Spleen (tissue), 7 donors: ENCODE measurements at regions not wholly inside any gene's neighbourhood (a gene's known extent, or its start where the extent isn't known, plus 50 kb on each side); places are given as distances from the start of the nearest gene placed in this dataset.

Experiments
- POLR2A ChIP-seq, 3 donors: fragments of 450-650 bp; IDR thresholded peaks; one replicate each; pipeline ENCODE4 v1.5.1; 2017; ENCODE audit warnings: antibody characterized with exemption in 3 of 3, mild to moderate bottlenecking in 1 of 3
- TF ChIP-seq, protein P1 (sequence below), 11 experiments: fragments of 200-600 bp in 7 of 11; fragments of 450-650 bp in 4 of 11; sonication (generic) in 4 of 11; IDR thresholded peaks in 8 of 11; conservative IDR thresholded peaks in 3 of 11; 1 replicate in 7 of 11; 2 replicates in 4 of 11; pipeline versions ENCODE4 v1.4.0 to v1.8.0; 2016 to 2021; ENCODE audit warnings: antibody characterized with exemption in 11 of 11, inconsistent platforms in 4 of 11, mild to moderate bottlenecking in 1 of 11
- donor health status: DM: no; HTN: no; CAD: no; lungs with moderate emphysema.
- donor health status: DM: no; HTN: no; CAD: no.
- donor health status: DM: no; HTN: no; CAD: no.

DNA sequence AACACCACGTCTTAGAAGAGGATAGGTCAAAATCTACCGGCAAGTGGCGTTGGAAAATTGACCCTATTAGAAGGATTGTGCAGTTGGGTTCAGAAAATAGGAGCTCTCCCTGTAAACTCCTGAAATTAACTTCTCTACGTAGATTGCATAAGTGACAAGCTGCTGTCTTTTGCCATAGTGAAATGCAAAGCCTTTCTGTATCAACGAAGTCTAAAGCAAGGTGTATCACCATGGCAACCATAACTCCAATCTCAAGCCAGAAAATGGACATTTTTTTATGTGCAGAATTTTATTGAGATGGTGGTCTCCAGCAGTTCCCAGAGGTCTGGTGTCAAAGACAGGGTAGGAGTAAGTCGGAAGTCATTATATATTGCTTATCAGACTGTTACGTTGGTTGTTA, 367.7 kb upstream of the NOVA1 start:
- TF ChIP-seq, protein P1, sequence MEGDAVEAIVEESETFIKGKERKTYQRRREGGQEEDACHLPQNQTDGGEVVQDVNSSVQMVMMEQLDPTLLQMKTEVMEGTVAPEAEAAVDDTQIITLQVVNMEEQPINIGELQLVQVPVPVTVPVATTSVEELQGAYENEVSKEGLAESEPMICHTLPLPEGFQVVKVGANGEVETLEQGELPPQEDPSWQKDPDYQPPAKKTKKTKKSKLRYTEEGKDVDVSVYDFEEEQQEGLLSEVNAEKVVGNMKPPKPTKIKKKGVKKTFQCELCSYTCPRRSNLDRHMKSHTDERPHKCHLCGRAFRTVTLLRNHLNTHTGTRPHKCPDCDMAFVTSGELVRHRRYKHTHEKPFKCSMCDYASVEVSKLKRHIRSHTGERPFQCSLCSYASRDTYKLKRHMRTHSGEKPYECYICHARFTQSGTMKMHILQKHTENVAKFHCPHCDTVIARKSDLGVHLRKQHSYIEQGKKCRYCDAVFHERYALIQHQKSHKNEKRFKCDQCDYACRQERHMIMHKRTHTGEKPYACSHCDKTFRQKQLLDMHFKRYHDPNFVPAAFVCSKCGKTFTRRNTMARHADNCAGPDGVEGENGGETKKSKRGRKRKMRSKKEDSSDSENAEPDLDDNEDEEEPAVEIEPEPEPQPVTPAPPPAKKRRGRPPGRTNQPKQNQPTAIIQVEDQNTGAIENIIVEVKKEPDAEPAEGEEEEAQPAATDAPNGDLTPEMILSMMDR (IDR thresholded peaks at IDR 0.05 in 8 of 11, conservative IDR thresholded peaks at IDR 0.05 in 3 of 11) = no peak
- no peak for TF ChIP-seq POLR2A (IDR thresholded peaks at IDR 0.05)
